H1 (cell line): ENCODE measurements at regions not wholly inside any gene's neighbourhood (a gene's known extent, or its start where the extent isn't known, plus 50 kb on each side); places are given as distances from the start of the nearest gene placed in this dataset.

Experiments used
- CTCF ChIA-PET: fragments of 300-600 bp; sonication (Branson Sonifier 250); formaldehyde crosslinking; loops from one replicate; lab custom pipeline; 2021; ENCODE audit not compliant: partially characterized antibody; lab: Charles Lee
- POLR2A ChIA-PET: fragments of 300-600 bp; sonication (Branson Sonifier 250); formaldehyde crosslinking; loops from one replicate; lab custom pipeline; 2021; ENCODE audit warnings: inconsistent platforms; ENCODE audit not compliant: partially characterized antibody; lab: Charles Lee
- DNase-seq, 2 experiments: peaks; one replicate each; pipeline versions ENCODE4 v3.0.0 to v3.0.0-alpha.2; 2010 to 2022; ENCODE audit warnings: low spot score in 2 of 2, low read depth in 1 of 2, mixed read lengths in 1 of 2
- FAIRE-seq: peaks from 2 replicates; lab custom pipeline; 2011; peaks lifted over from hg19 to GRCh38; lab: Jason Lieb, UNC
- H2AFZ ChIP-seq: 2 replicates; pipeline ENCODE4 v1.8.1; 2012; ENCODE audit warnings: low read length, inconsistent platforms
- H2AK5ac ChIP-seq: 2 replicates; pipeline ENCODE4 v1.6.1; 2013; ENCODE audit warnings: low read depth, low read length
- H2BK120ac ChIP-seq: replicated peaks from 2 replicates; pipeline ENCODE3; 2013; ENCODE audit warnings: low read depth, low read length, inconsistent platforms
- H2BK12ac ChIP-seq: 2 replicates; pipeline ENCODE4 v1.6.1; 2013; ENCODE audit warnings: low read depth, low read length
- H2BK15ac ChIP-seq: 2 replicates; pipeline ENCODE4 v1.6.1; 2013; ENCODE audit warnings: low read length
- H2BK20ac ChIP-seq: 2 replicates; pipeline ENCODE4 v1.6.1; 2013; ENCODE audit warnings: low read length
- H2BK5ac ChIP-seq: 2 replicates; pipeline ENCODE4 v1.6.1; 2013; ENCODE audit warnings: low read depth, low read length
- H3K14ac ChIP-seq: 2 replicates; pipeline ENCODE4 v1.6.1; 2013; ENCODE audit warnings: inconsistent platforms; ENCODE audit not compliant: insufficient read length
- H3K18ac ChIP-seq: 2 replicates; pipeline ENCODE4 v1.6.1; 2013; ENCODE audit warnings: low read length; ENCODE audit errors: extremely low read depth
- H3K23ac ChIP-seq: 2 replicates; pipeline ENCODE4 v1.6.1; 2013; ENCODE audit warnings: inconsistent platforms; ENCODE audit not compliant: insufficient read length
- H3K23me2 ChIP-seq: 2 replicates; pipeline ENCODE4 v1.6.1; 2013; ENCODE audit warnings: low read depth, low read length
- H3K27ac ChIP-seq: 2 replicates; pipeline ENCODE4 v1.6.1; 2011; ENCODE audit warnings: low read depth, low read length, inconsistent platforms
- H3K27me3 ChIP-seq, 4 experiments: replicated peaks in 1 of 4; 1 replicate in 1 of 4; 2 replicates in 3 of 4; pipeline versions ENCODE4 v1.6.1 to v1.8.1; 2011 to 2013; ENCODE audit warnings: low read length in 3 of 4, mild to moderate bottlenecking in 3 of 4, inconsistent platforms in 2 of 4, mixed read lengths in 2 of 4, moderate library complexity in 1 of 4; ENCODE audit not compliant: control insufficient read depth in 3 of 4, insufficient read depth in 3 of 4; ENCODE audit errors: extremely low read depth in 1 of 4
- H3K36me3 ChIP-seq, 4 experiments: 2 replicates each; pipeline versions ENCODE4 v1.6.1 to v1.8.1; 2011 to 2013; ENCODE audit warnings: mild to moderate bottlenecking in 4 of 4, low read length in 3 of 4, moderate library complexity in 2 of 4, control low read depth in 1 of 4, inconsistent platforms in 1 of 4; ENCODE audit not compliant: insufficient read depth in 4 of 4, control insufficient read depth in 2 of 4
- H3K4ac ChIP-seq: replicated peaks from 2 replicates; pipeline ENCODE3; 2013; ENCODE audit warnings: low read length, low read depth, mixed read lengths, inconsistent platforms; ENCODE audit not compliant: insufficient read length
- H3K4me1 ChIP-seq, 4 experiments: replicated peaks in 1 of 4; 1 replicate in 1 of 4; 2 replicates in 3 of 4; pipeline versions ENCODE4 v1.6.1 to v1.8.1; 2011 to 2013; ENCODE audit warnings: low read length in 3 of 4, inconsistent platforms in 2 of 4, mixed read lengths in 1 of 4; ENCODE audit not compliant: insufficient read depth in 4 of 4, control insufficient read depth in 3 of 4
- H3K4me2 ChIP-seq, 2 experiments: 2 replicates each; pipeline versions ENCODE4 v1.6.1 to v1.8.1; 2011 to 2013; ENCODE audit warnings: low read depth in 2 of 2, low read length in 2 of 2, control low read depth in 1 of 2, inconsistent platforms in 1 of 2, mild to moderate bottlenecking in 1 of 2; ENCODE audit not compliant: insufficient read depth in 1 of 2
- H3K4me3 ChIP-seq, 4 experiments: fragments of 200-600, 300-600 bp in 1 of 4; sonication (generic), shearing (Covaris generic), sonication (Bioruptor Twin) in 1 of 4; 2 replicates each; pipeline versions ENCODE4 v1.5.1 to v1.8.1; 2011 to 2016; ENCODE audit warnings: low read length in 4 of 4, low read depth in 3 of 4, control low read depth in 2 of 4, inconsistent platforms in 2 of 4, mild to moderate bottlenecking in 2 of 4, mixed read lengths in 1 of 4, moderate library complexity in 1 of 4; ENCODE audit not compliant: insufficient read depth in 2 of 4; ENCODE audit errors: extremely low read depth in 1 of 4
- H3K56ac ChIP-seq: replicated peaks from 2 replicates; pipeline ENCODE3; 2013; ENCODE audit warnings: low read depth, mild to moderate bottlenecking, mixed read lengths, low read length, inconsistent platforms; ENCODE audit not compliant: insufficient read length
- H3K79me1 ChIP-seq: 2 replicates; pipeline ENCODE4 v1.6.1; 2013; ENCODE audit warnings: low read depth, low read length, control low read depth
- H3K79me2 ChIP-seq, 2 experiments: 2 replicates each; pipeline versions ENCODE4 v1.6.1 to v1.8.1; 2012 to 2013; ENCODE audit warnings: low read length in 2 of 2, mild to moderate bottlenecking in 2 of 2, inconsistent platforms in 1 of 2; ENCODE audit not compliant: insufficient read depth in 2 of 2, control insufficient read depth in 1 of 2
- H3K9ac ChIP-seq, 4 experiments: replicated peaks in 1 of 4; 1 replicate in 1 of 4; 2 replicates in 3 of 4; pipeline versions ENCODE4 v1.6.1 to v1.8.1; 2011 to 2013; ENCODE audit warnings: low read depth in 3 of 4, low read length in 3 of 4, control low read depth in 2 of 4, mild to moderate bottlenecking in 2 of 4, moderate library complexity in 2 of 4, inconsistent platforms in 1 of 4; ENCODE audit errors: extremely low read depth in 1 of 4
- H3K9me3 ChIP-seq, 2 experiments: 2 replicates each; pipeline versions ENCODE4 v1.6.1 to v1.8.1; 2012 to 2013; ENCODE audit warnings: mild to moderate bottlenecking in 2 of 2, moderate library complexity in 2 of 2, control low read depth in 1 of 2, inconsistent platforms in 1 of 2, low read depth in 1 of 2, low read length in 1 of 2, mixed read lengths in 1 of 2; ENCODE audit not compliant: insufficient read depth in 2 of 2
- H4K20me1 ChIP-seq, 2 experiments: replicated peaks in 1 of 2; 2 replicates each; pipeline versions ENCODE3 to v1.8.1; 2011 to 2013; ENCODE audit warnings: inconsistent platforms in 2 of 2, low read length in 2 of 2, mild to moderate bottlenecking in 1 of 2; ENCODE audit not compliant: insufficient read depth in 2 of 2, control insufficient read depth in 1 of 2
- H4K5ac ChIP-seq: 2 replicates; pipeline ENCODE4 v1.6.1; 2013; ENCODE audit warnings: low read length, low read depth, mixed read lengths, inconsistent platforms; ENCODE audit not compliant: insufficient read length
- H4K8ac ChIP-seq: 2 replicates; pipeline ENCODE4 v1.8.0; 2013; ENCODE audit warnings: mild to moderate bottlenecking, moderate library complexity, low read length, inconsistent platforms; ENCODE audit not compliant: insufficient read depth; ENCODE audit errors: extremely low read depth
- H4K91ac ChIP-seq: replicated peaks from 2 replicates; pipeline ENCODE3; 2013; ENCODE audit warnings: low read length, mixed read lengths, inconsistent platforms; ENCODE audit not compliant: insufficient read length
- CBX8 ChIP-seq: fragments of 300-800, 300-1000 bp; sonication (generic); IDR thresholded peaks from 2 replicates; pipeline ENCODE4 v1.7.1; 2016; ENCODE audit warnings: low read depth, low read length, borderline replicate concordance
- GTF2F1 ChIP-seq: IDR thresholded peaks from 2 replicates; pipeline ENCODE4 v1.6.1; 2012; ENCODE audit warnings: low read depth, low read length, improper control_type of control experiment, borderline replicate concordance
- JUND ChIP-seq: IDR thresholded peaks from 2 replicates; pipeline ENCODE4 v1.6.1; 2011; ENCODE audit warnings: mild to moderate bottlenecking, improper control_type of control experiment, low read length
- KDM4A ChIP-seq: IDR thresholded peaks from one replicate; pipeline ENCODE4 v1.7.1; 2012; ENCODE audit warnings: low read depth, mild to moderate bottlenecking, moderate library complexity, low read length, inconsistent platforms; ENCODE audit not compliant: severe bottlenecking
- WGBS, 2 experiments: shearing (Covaris generic) in 1 of 2; methylation state at CpG; one replicate each; pipeline versions ENCODE4 v1.1.6 to v1.1.7; 2013 to 2015; ENCODE audit warnings: low lambda C conversion rate in 2 of 2, mixed read lengths in 2 of 2, inconsistent platforms in 1 of 2, low coverage in 1 of 2, missing lambda C conversion rate in 1 of 2; ENCODE audit not compliant: insufficient replicate concordance in 2 of 2, insufficient coverage in 1 of 2, insufficient read length in 1 of 2; ENCODE audit errors: extremely low coverage in 1 of 2, missing lambda C conversion rate in 1 of 2; 5-methylcytosine and 5-hydroxymethylcytosine counted together
- TF ChIP-seq, protein P1 (sequence below): IDR thresholded peaks from 2 replicates; pipeline ENCODE4 v1.6.1; 2012; ENCODE audit warnings: low read length, inconsistent platforms

DNA sequence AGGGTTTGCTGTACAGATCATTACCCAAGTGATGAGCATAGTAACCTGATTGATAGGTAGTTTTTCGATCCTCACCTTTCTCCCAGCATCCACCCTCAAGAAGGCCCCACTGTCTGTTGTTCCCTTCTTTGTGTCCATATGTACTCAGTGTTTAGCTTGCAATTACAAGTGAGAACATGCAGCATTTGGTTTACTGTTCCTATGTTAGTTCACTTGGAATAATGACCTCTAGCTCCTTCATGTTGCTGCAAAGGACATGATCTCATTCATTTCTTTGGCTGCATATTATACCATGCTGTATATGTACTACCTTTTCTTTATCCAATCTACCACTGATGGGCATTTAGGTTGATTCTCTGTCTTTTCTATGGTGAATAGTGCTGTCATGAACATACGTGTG is 181.6 kb upstream of the FOXG1 start:
- no peaks in the 10 kb centered on the region for H3K4me1 ChIP-seq
- no peak overlapping the region for H3K9ac ChIP-seq
- H4K20me1 ChIP-seq: no peaks in the 10 kb centered on the region
- H2BK20ac ChIP-seq: no peak overlapping the region
- no peak overlapping the region for H3K4me3 ChIP-seq
- TF ChIP-seq JUND: no peak
- TF ChIP-seq GTF2F1: no peak
- TF ChIP-seq, protein P1, sequence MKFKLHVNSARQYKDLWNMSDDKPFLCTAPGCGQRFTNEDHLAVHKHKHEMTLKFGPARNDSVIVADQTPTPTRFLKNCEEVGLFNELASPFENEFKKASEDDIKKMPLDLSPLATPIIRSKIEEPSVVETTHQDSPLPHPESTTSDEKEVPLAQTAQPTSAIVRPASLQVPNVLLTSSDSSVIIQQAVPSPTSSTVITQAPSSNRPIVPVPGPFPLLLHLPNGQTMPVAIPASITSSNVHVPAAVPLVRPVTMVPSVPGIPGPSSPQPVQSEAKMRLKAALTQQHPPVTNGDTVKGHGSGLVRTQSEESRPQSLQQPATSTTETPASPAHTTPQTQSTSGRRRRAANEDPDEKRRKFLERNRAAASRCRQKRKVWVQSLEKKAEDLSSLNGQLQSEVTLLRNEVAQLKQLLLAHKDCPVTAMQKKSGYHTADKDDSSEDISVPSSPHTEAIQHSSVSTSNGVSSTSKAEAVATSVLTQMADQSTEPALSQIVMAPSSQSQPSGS: no peak
- no peak for TF ChIP-seq CBX8
- no peak for TF ChIP-seq KDM4A
- no peak overlapping the region for H3K23ac ChIP-seq
- no peak overlapping the region for H4K91ac ChIP-seq
- no peak for FAIRE-seq
- H3K27ac ChIP-seq: no peak overlapping the region
- no peak for DNase-seq
- H3K79me2 ChIP-seq: no peaks in the 10 kb centered on the region
- H3K14ac ChIP-seq: no peak overlapping the region
- no peak overlapping the region for H3K56ac ChIP-seq
- WGBS, 2 experiments: 91% methylated on average over 2 of the region's 2 CpGs; no CpG with 5 or more reads in 1 of the 2 experiments
- H2BK5ac ChIP-seq: no peak overlapping the region
- H3K18ac ChIP-seq: no peak overlapping the region
- no peak overlapping the region for H4K5ac ChIP-seq
- no peak overlapping the region for H3K4ac ChIP-seq
- no peaks in the 10 kb centered on the region for H3K36me3 ChIP-seq
- H3K79me1 ChIP-seq: no peaks in the 10 kb centered on the region
- H2BK15ac ChIP-seq: no peak overlapping the region
- POLR2A ChIA-PET: no interaction called here
- peaks cover 0 to 1% (median 0%) of the 10 kb centered on the region in 4 experiments; a peak in 1 of 7 replicates for H3K27me3 ChIP-seq
- H2BK12ac ChIP-seq: no peak overlapping the region
- H2AK5ac ChIP-seq: no peak overlapping the region
- CTCF ChIA-PET: no interaction called here
- no peak overlapping the region for H2BK120ac ChIP-seq
- H3K4me2 ChIP-seq: no peak overlapping the region
- H2AFZ ChIP-seq: no peak overlapping the region
- no peaks in the 10 kb centered on the region for H3K9me3 ChIP-seq
- no peak overlapping the region for H4K8ac ChIP-seq
- no peaks in the 10 kb centered on the region for H3K23me2 ChIP-seq
